ENCODE measurements at regions not wholly inside any gene's neighbourhood (a gene's known extent, or its start where the extent isn't known, plus 50 kb on each side); places are given as distances from the start of the nearest gene placed in this dataset.

GRCh38 chr5:68545636-68546295 is 330.2 kb downstream of the PIK3R1 start:
- TF ChIP-seq FOXP2 (optimal IDR thresholded peaks at IDR 0.05; ENCODE audit: borderline replicate concordance, extremely low read depth, extremely low read length, insufficient read depth) (no peak), POLR2AphosphoS5 (IDR thresholded peaks at IDR 0.05; ENCODE audit: low read depth, low read length) (no peak), TAF1 (IDR thresholded peaks at IDR 0.05; ENCODE audit: borderline replicate concordance, insufficient read depth, low read length) (no peak), SIN3A (IDR thresholded peaks at IDR 0.05; ENCODE audit: borderline replicate concordance, insufficient read depth, low read length) (no peak), REST (IDR thresholded peaks at IDR 0.05; ENCODE audit: insufficient read depth in 1 of 2, low read depth in 2 of 2, low read length in 2 of 2) (no peak)

- TF ChIP-seq REST (IDR thresholded peaks at IDR 0.05; ENCODE audit: insufficient read depth in 1 of 2, low read depth in 2 of 2, low read length in 2 of 2) (no peak), SIN3A (IDR thresholded peaks at IDR 0.05; ENCODE audit: borderline replicate concordance, insufficient read depth, low read length) (no peak), FOXP2 (optimal IDR thresholded peaks at IDR 0.05; ENCODE audit: borderline replicate concordance, extremely low read depth, extremely low read length, insufficient read depth) (no peak)
Measured at GRCh38 chr5:68547056-68547455, 331.5 kb downstream of the PIK3R1 start.

DNA sequence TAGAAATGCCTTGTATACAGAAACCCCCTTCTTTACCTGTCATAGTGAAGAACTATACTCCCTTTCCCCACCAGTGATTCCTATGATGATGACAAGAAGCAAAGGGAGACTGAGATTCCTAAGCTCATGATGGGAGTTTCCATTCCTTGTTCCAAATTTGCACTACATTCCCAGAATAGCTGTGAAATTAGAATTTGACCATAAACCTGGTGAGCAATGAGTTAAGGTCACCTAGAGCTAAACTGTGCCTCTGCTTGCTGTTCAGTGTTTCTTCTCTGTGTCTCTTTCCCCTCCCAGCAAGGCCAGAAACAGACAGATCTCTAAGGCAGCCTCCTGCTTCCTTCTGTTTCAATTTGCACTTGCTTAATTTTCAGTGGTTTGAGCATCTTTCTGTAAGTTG is 332.1 kb downstream of the PIK3R1 start:
- TF ChIP-seq POLR2AphosphoS5 (IDR thresholded peaks at IDR 0.05; ENCODE audit: low read depth, low read length) (no peak), REST (IDR thresholded peaks at IDR 0.05; ENCODE audit: insufficient read depth in 1 of 2, low read depth in 2 of 2, low read length in 2 of 2) (no peak), FOXP2 (optimal IDR thresholded peaks at IDR 0.05; ENCODE audit: borderline replicate concordance, extremely low read depth, extremely low read length, insufficient read depth) (no peak), TAF1 (IDR thresholded peaks at IDR 0.05; ENCODE audit: borderline replicate concordance, insufficient read depth, low read length) (no peak), SIN3A (IDR thresholded peaks at IDR 0.05; ENCODE audit: borderline replicate concordance, insufficient read depth, low read length) (no peak)

- TF ChIP-seq REST (IDR thresholded peaks at IDR 0.05; ENCODE audit: insufficient read depth in 1 of 2, low read depth in 2 of 2, low read length in 2 of 2) (peak in 1 of 2 experiments; percentile 62; a peak in 1 of 4 replicates), FOXP2 (optimal IDR thresholded peaks at IDR 0.05; ENCODE audit: borderline replicate concordance, extremely low read depth, extremely low read length, insufficient read depth) (peak; percentile 32), TAF1 (IDR thresholded peaks at IDR 0.05; ENCODE audit: borderline replicate concordance, insufficient read depth, low read length) (no peak), POLR2AphosphoS5 (IDR thresholded peaks at IDR 0.05; ENCODE audit: low read depth, low read length) (no peak), SIN3A (IDR thresholded peaks at IDR 0.05; ENCODE audit: borderline replicate concordance, insufficient read depth, low read length) (0 out of 2 replicates have a peak, but pooled peaks have one; percentile 31)
Measured at GRCh38 chr5:68548959-68549676, 333.6 kb downstream of the PIK3R1 start.

Data from PFSK-1 (cell line).